ENCODE measurements at regions not wholly inside any gene's neighbourhood (a gene's known extent, or its start where the extent isn't known, plus 50 kb on each side); places are given as distances from the start of the nearest gene placed in this dataset.

DNA sequence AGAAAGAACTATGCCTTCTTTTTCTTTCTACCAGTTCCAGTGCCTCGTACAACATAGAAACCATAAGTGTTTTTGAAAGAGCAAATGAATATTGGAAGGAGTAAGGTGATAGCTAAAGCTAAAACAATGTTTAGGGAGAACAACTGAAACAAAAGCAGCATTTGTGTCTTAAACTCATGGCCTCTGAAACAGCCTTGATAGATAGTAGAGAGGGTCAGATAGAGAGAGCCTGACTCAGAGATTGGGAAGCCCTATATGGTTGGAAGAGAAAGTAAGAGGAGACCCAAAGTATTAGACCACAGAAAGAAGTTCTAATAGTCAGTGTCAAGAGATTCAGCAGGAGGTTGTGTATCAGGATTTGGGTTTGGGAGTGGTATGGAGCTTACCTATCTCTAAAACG lies 79.6 kb upstream of the IFNG-AS1 start:
- DNase-seq (ENCODE audit: low read depth in 2 of 2): no peak

DNA sequence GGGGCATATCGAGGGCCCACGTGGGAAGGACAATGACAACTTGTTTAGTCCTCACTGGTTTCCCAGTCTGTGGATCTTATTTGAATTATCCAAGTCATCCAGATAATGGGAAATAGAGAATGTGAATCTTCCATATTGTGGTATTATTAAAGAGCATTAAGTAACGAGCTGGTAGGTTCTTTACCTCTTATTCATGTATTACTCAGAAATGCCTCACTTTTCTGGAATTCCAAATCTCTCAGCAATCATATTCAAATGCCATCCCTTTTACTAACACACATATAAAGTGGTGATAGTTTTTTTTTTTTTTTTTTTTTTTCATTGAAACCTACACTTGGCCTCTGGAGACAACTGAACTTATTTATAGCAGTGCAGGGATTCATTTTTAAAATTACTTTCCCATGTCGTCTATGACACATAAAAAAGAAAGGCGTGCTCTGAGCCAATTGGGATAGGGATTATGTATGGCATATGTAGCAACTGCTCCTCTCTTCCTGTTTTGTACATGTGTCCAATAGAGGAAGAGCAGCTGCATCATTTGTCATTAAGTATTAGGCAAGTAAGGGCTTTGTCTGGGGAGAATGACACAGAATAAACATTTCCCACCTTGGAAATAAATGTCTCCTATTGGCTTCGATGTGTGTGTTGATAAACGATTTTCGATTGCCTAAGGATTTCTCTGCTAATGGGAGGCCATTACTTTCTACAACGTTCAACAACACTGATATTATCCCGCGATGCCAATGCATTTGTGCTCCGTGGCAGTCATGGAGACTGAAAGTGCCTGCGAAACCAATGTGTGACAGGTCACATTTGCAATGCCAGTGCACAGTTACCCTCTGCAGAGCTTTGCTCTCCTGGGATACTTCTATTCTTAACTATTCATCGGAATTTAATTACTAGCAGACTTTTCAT lies 78.6 kb upstream of the IFNG-AS1 start:
- no peak for DNase-seq (ENCODE audit: low read depth in 2 of 2)

DNA sequence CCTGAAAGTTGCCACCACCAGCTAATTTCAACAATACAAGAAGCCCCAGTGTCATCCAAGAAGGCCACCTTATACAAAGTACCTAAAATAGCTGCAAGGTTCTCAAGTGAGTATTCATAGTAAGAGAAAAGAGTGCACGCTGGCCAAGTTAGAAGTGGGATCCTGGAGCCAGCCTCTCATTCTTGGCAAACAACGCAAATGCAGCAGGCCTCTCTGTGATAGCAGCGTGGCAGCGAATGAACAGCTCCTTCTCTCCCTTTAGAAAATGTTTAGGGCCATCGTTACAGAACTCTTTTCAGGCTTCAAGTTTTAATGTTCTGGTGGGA lies 78.0 kb upstream of the IFNG-AS1 start:
- DNase-seq (ENCODE audit: low read depth in 2 of 2): no peak

DNA sequence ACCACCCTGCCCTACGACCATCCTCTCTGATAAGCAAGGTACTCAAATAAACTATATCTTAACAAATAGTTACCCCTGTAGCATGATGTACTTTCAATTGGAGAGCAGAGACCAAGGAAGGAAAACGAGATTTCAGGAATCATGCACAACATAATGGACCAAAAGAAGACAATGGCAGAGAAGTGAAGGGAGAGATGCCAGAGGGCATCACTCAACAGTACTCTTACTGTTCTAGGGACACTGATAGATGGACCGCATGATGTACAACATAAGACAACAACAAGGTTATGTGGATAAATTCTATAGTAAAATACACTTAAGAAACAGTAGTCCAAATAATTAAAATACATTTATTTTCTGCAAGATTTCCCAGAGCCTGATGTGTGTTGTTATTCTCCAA lies 77.5 kb upstream of the IFNG-AS1 start:
- DNase-seq (ENCODE audit: low read depth in 2 of 2): no peak

DNA sequence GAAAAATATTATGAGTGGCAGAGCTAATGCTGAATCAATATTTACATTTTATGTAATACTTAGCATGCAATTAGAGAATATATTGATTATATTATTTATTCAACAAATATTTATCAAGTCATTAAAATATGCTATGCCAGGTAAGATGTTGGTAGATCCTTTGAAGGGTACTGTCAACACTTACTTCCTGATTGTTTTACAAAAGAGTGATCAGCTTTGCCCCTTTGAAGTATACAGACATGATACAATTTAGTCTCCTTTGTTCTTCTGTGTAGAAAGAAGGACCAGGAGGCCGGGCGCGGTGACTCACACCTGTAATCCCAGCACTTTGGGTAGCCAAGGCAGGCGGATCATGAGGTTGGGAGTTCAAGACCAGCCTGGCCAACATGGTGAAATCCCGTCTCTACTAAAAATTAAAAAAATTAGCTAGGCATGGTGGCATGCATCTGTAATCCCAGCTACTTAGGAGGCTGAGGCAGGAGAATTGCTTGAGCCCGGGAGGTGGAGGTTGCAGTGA lies 73.9 kb upstream of the IFNG-AS1 start:
- DNase-seq (ENCODE audit: low read depth in 2 of 2): no peak

DNA sequence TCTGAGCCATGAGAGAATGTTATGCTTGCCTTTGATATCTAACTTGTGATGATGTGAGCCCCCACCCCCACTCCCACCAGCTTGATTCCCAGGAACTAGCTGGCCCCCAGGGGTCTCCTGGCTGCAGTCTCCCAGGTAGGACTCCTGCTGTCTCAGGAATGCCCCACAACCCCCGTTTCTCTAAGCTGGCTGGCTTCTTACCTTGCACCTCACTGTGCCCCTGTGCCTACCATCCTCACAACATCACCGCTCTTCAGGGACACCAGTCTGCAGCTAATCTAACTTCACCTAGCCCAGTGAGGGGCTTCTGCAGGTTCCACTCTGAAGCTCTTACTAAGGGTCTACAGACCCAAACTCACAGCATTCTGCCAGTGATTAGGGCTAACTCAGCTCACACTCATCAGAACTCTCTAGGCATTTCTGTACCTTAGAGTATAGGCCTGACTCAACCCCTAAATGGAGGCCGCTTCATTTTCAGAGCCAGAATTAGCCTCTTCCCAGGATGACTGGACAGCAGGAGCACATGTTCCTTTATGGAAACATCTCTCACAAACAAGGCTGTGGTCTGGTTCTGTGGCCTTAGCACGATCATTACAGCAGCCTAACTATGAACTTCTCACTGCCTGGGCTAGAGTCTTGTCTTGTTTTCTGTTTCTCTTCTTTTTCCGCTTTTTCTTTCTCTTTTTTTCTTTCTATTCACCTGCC lies 72.8 kb upstream of the IFNG-AS1 start:
- DNase-seq (ENCODE audit: low read depth in 2 of 2): no peak

DNA sequence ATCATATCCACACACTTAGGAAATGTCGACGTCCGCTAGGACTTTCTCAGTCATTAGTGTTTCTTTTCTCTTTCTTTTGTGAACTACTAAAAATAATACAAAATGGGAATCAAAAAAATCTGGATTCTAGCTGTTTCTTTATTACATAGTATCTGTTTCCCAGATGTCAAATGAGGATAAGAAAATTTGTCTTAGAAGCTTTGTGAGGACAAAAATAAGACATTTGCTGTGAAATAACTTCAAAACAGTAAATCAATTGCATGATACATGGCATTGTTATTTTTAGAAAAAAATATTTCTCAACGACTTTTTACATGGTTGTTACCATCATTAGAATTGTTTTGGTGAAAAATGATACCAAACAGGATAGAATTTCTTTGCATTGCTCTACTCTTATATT lies 71.4 kb upstream of the IFNG-AS1 start:
- no peak for DNase-seq (ENCODE audit: low read depth in 2 of 2)

DNA sequence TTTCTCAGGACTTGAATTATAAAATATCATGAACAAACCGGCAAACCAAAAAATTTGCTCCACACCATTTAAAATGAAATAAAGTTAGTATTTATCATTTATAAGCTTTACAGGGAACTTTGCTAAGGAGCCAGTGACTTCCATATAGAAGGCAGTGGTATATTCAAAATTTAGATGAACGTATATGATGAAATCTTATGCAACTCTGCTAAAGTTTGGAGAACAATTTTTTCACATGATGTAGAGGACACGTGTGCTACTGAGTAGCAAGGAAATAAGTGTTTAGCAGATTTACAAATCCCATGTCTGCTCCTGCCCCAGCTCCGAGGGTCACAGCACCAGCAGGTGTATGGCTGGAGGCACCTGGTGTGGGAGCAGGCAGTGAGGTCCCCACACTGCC lies 70.8 kb upstream of the IFNG-AS1 start:
- no peak for DNase-seq (ENCODE audit: low read depth in 2 of 2)

DNA sequence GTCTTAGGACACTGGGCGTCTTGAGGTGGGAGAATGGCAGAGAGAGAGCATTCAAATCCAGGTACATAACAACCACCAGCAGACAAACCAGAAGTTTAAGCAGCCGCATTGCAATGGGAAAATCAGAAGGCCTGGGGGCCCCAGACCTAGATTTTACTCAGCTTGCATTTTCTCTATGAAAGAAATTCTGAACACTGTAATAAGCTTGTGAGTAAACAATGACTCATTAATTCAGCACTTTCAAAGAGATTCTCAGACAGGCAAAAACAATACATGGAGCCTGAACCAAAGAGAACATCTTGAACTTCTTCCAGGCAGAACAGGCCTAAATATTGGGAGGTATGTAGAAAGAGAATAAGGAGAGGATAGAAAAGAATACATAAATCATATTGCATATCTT lies 69.8 kb upstream of the IFNG-AS1 start:
- DNase-seq (ENCODE audit: low read depth in 2 of 2): no peak

DNA sequence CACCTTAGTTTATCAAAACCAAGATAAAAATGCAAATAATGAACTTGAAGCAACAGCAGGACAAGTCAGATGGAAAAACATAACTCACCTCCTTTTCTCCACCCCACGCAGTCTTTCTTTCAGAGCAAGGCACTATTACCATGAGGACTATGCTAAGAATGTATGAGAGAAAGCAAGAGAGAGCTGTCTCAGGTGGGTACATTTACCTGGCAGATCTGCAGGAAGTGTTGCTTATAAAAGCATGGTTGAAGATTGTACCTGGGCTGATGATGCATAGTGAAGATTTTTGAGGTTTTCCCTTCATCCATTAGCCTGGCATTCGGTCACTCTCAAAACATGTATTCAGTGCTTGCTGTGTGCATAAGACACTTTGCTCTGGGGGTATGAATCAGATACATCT lies 68.8 kb upstream of the IFNG-AS1 start:
- DNase-seq (ENCODE audit: low read depth in 2 of 2): no peak

DNA sequence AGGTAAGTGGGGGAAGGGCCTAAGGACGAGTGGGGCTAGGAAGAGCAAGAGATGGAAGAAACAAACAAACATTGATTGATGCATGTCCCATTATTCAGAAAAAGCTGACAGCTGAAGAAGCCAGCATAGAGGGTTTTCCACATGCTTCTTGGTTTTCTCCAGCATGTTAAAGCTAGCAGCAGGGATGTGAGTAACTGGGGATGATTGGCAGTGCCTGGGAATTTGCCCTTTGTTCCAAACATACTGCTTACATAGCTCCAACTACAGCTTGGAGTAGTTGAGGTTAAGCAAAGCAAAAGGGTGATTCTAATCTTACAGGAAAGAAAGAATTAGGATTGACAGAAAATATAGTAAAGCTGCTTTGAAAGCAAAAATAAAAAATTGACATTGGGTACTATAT lies 68.0 kb upstream of the IFNG-AS1 start:
- no peak for DNase-seq (ENCODE audit: low read depth in 2 of 2)

DNA sequence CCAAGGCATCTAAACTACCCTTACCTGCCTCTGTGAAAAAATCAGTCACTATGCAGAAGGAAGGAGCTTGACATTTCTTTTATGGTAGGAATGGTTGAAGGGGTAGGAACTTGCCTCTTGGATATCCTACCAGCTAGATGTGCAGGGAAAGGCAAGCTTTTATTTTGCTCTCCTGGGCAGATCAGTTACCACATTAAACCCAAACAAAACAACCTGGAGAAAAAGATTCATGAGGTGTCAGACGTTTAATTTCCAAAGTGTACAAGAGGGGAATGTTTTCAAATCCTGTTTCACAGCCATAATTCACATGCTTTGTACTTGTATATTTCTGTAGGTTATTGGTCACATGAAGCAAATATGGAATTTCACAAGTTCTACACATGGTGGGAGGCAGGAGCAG lies 67.0 kb upstream of the IFNG-AS1 start:
- no peak for DNase-seq (ENCODE audit: low read depth in 2 of 2)

DNA sequence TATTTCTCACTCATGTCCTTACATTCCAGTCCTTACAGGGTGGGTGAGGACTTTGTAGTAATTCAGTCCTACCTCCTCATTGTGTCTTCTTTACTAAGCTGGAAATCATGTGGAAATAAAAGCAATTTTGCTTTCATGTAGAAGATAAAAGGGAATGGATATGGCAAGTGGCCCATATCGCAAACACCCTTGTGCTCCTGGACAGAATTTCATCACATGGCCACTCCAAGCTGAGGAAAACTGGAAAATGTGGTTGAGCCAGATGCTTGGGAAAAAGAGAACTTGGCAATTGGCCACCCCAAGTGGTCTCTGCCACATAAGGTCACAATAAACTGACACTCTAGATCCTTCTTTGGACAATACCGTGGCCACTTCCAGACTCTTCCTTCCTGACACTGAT lies 64.2 kb upstream of the IFNG-AS1 start:
- no peak for DNase-seq (ENCODE audit: low read depth in 2 of 2)

DNA sequence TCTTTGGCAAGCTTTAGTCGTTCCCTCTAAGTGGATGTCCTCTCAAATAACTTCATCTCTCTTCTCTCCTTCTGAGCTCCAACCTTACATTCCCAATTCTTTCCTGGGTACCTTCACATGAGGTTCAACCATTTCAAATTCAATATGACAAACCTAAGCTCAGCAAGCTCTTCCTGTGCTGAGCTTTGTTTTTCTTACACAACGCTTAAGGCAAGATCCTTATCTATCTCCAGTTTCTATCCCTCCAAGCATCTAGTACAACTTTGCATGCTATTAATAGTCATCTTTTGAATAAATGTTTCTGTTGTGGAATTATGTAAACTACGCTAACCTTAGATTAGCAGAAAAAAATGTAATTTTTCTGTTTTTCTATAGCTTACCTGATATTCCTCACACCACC lies 63.7 kb upstream of the IFNG-AS1 start:
- DNase-seq (ENCODE audit: low read depth in 2 of 2): no peak

DNA sequence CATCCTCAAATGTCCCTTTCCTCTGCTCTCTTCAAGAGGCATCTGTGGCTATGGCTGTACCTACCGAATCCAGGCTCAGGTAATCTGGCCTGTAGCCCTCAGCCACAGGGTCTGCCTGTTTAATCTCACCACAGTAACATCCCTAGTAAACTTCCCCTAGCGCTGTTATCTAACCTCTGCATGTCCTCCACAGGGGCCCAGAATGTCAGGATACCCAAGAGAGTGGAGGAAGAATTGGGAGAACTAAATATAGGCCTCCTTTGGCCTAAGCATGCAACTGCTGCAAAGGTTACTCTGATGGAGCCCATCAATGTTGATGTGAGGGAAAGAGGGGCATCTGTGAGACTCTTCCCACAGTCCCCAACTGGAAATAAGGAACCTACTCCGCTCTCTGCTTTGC lies 63.2 kb upstream of the IFNG-AS1 start:
- no peak for DNase-seq (ENCODE audit: low read depth in 2 of 2)

DNA sequence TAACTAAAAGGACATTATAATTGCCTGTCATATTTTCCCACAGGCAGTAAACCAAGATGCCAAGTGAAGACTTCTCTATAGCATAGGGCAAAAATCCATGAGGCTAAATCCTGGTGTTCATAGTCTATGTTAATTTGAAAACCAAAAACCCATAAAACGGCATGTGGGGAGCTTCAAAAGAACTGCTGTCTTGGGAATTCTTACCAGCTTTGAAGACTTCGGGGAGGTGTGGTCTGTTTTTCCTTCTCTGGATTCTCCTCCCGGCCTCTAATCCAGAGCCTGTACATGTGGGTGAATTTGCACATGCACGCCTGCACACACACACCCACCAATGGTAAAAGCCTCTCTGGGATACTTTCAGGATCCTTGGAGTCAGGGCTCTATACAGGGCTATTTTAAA lies 61.9 kb upstream of the IFNG-AS1 start:
- no peak for DNase-seq (ENCODE audit: low read depth in 2 of 2)

DNA sequence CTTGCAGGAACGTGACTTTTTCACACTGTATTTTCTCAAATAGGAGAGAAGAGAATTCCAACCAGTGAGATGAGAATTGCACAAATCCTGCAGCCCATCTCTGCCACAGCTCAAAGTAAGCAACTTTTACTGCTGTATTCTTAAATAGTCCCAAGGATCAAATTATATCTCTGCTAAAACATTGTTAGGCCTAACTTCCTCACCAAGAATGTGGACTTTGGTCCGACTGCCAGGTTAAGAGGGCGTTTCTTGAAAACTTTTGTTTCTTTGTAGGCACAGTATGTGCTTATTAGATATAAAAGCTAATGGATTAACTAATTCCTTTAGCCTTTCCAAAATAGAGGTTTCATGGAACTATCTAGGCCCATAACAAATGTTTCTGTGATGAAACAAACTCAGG lies 61.4 kb upstream of the IFNG-AS1 start:
- no peak for DNase-seq (ENCODE audit: low read depth in 2 of 2)

DNA sequence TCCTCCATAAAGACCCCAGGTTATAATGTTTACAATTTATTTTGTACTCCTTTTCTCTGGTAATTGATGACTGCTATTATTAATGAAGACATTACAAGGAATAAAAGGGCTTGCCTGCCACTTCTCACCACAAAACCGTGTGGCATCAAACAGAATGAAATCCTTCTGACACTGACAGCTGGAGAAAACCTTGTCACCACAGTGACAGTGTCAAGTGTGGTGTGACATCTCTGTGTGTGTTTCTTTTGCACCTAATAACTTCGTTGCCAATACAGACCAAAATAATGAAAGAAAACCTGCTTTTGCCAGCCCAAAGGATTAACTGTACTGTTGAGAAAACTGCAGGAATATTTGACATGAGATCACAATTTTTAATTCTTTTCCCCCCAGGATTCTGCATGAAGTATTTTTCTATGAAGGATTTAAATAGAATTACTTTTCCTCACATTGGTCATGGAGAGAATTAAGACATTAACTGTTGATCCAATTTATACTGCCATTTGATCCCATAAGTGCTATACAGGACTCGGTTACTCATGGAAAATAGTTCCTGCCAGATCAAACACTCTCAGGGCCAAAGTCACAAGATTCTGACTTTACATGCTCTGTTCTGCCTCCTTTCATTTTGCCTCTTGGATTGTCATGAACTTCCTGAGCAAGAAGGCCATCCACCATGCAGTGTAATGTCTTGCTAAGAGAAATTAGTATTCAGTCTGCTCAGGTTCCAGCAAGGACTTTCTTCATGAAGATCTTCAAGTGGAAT lies 60.4 kb upstream of the IFNG-AS1 start:
- DNase-seq (ENCODE audit: low read depth in 2 of 2): no peak

DNA sequence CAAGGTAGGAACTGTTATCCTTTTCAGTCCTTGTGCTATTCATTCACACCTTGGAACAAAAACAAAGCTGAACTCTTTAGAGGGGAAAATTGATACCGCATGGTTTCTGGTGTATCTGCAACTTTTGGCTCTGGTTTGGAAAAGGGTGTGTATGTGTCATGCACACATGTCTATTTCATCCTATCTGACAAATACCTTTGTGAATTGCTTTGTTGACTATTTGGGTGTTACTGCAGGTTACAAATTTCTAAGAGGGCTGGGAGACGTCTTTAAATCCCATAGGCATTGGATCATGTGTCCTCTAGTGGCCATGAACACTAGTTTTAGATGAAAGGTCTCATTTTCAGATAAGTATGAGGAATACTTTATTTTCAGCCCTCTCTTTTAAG lies 59.9 kb upstream of the IFNG-AS1 start:
- no peak for DNase-seq (ENCODE audit: low read depth in 2 of 2)

DNA sequence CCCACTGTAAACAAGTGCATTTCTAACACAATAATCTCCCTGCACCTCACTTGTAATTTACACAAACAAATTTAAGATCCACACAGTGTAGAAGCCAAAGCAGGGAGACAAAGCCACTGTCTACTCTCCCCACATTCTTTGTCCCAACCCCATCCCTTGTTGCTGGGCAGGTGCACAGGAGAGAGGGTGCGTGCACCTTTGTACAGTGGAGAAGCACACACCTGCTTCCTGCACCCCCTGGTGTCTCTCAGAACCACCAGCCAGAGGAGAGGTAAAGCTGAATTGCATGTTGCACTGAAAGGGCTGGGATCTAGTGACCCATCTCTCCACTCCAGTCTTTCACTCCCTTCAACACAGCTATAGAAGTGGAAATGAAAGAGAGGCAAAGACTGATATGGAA lies 51.4 kb upstream of the IFNG-AS1 start:
- no peak for DNase-seq (ENCODE audit: low read depth in 2 of 2)
